IMR-90 (cell line): ENCODE measurements at regions not wholly inside any gene's neighbourhood (a gene's known extent, or its start where the extent isn't known, plus 50 kb on each side); places are given as distances from the start of the nearest gene placed in this dataset.
A peak's percentile ranks its signal among the peaks of the same experiment; 100 is the strongest.

Experiments used
- ATAC-seq: fragments of 200-7000 bp; cut with Tn5 transposase; 2 replicates; pipeline ENCODE4 v1.9.1; 2020; ENCODE audit warnings: low read depth, mild to moderate bottlenecking, moderate library complexity
- BruUV-seq: library from RNA; stranded (reverse); fragments of 400-500 nt; replicated peaks from 2 replicates; lab custom pipeline; 2021; lab: Mats Ljungman, UMichigan
- CTCF ChIA-PET: fragments of 300-600 bp; formaldehyde crosslinking; extraction: SDS; loops from one replicate; lab custom pipeline; 2021; ENCODE audit warnings: antibody characterized with exemption; lab: Yijun Ruan, JAX
- POLR2A ChIA-PET: fragments of 300-600 bp; sonication (Branson Sonifier 250); formaldehyde crosslinking; loops from one replicate; lab custom pipeline; 2022; ENCODE audit warnings: antibody characterized with exemption; ENCODE audit not compliant: unreplicated experiment; lab: Charles Lee
- DNase-seq: peaks from one replicate; pipeline ENCODE4 v3.0.0; 2013
- H2AFZ ChIP-seq: replicated peaks from 2 replicates; pipeline ENCODE3; 2013; ENCODE audit warnings: low read length, mild to moderate bottlenecking; ENCODE audit not compliant: poor library complexity
- H2AK5ac ChIP-seq: 2 replicates; pipeline ENCODE4 v1.6.1; 2013; ENCODE audit warnings: low read depth, low read length, inconsistent platforms
- H2AK9ac ChIP-seq: replicated peaks from 2 replicates; pipeline ENCODE3; 2013; ENCODE audit warnings: mild to moderate bottlenecking, low read depth, low read length, moderate library complexity; ENCODE audit not compliant: poor library complexity
- H2BK120ac ChIP-seq: 2 replicates; pipeline ENCODE4 v1.6.1; 2013; ENCODE audit warnings: low read depth, low read length, inconsistent platforms
- H2BK15ac ChIP-seq: 3 replicates; pipeline ENCODE4 v1.6.1; 2013; ENCODE audit warnings: low read depth, low read length, inconsistent platforms
- H2BK20ac ChIP-seq: 2 replicates; pipeline ENCODE4 v1.6.1; 2013; ENCODE audit warnings: low read depth, mild to moderate bottlenecking, inconsistent platforms, low read length, moderate library complexity
- H2BK5ac ChIP-seq: 2 replicates; pipeline ENCODE4 v1.6.1; 2013; ENCODE audit warnings: mild to moderate bottlenecking, low read depth, low read length, inconsistent platforms; ENCODE audit not compliant: poor library complexity, severe bottlenecking
- H3K14ac ChIP-seq: replicated peaks from 2 replicates; pipeline ENCODE4 v1.6.1; 2013; ENCODE audit warnings: low read depth, low read length, inconsistent platforms
- H3K18ac ChIP-seq: 2 replicates; pipeline ENCODE4 v1.6.1; 2013; ENCODE audit warnings: low read depth, low read length, control low read depth
- H3K23ac ChIP-seq: 2 replicates; pipeline ENCODE4 v1.6.1; 2013; ENCODE audit warnings: low read depth, low read length, inconsistent platforms
- H3K27ac ChIP-seq: 2 replicates; pipeline ENCODE4 v1.5.1; 2013; ENCODE audit warnings: mild to moderate bottlenecking, control low read depth, low read length; ENCODE audit not compliant: insufficient read depth
- H3K27me3 ChIP-seq: 2 replicates; pipeline ENCODE4 v1.6.1; 2013; ENCODE audit warnings: low read length; ENCODE audit not compliant: control insufficient read depth, insufficient read depth
- H3K36me3 ChIP-seq: 2 replicates; pipeline ENCODE4 v1.6.1; 2013; ENCODE audit warnings: low read length, mixed read lengths; ENCODE audit not compliant: control insufficient read depth, insufficient read depth
- H3K4ac ChIP-seq: 2 replicates; pipeline ENCODE4 v1.6.1; 2013; ENCODE audit warnings: low read depth, low read length, inconsistent platforms
- H3K4me1 ChIP-seq: 2 replicates; pipeline ENCODE4 v1.6.1; 2013; ENCODE audit warnings: low read length, mixed read lengths; ENCODE audit not compliant: control insufficient read depth, insufficient read depth
- H3K4me2 ChIP-seq: 2 replicates; pipeline ENCODE4 v1.6.1; 2013; ENCODE audit warnings: low read depth, mild to moderate bottlenecking, control low read depth, low read length, moderate library complexity
- H3K4me3 ChIP-seq: 2 replicates; pipeline ENCODE4 v1.5.1; 2013; ENCODE audit warnings: low read depth, mild to moderate bottlenecking, control low read depth, low read length, moderate library complexity; ENCODE audit not compliant: insufficient read depth
- H3K56ac ChIP-seq: 2 replicates; pipeline ENCODE4 v1.6.1; 2013; ENCODE audit warnings: low read length, inconsistent platforms; ENCODE audit not compliant: insufficient read depth; ENCODE audit errors: extremely low read depth
- H3K79me1 ChIP-seq, 2 experiments: 2 replicates each; pipeline ENCODE4 v1.6.1; 2013; ENCODE audit warnings: low read length in 2 of 2, inconsistent platforms in 1 of 2, low read depth in 1 of 2
- H3K9ac ChIP-seq: 2 replicates; pipeline ENCODE4 v1.6.1; 2013; ENCODE audit warnings: low read depth, low read length, control low read depth
- H3K9me1 ChIP-seq: 2 replicates; pipeline ENCODE4 v1.6.1; 2013; ENCODE audit warnings: low read length, inconsistent platforms; ENCODE audit not compliant: insufficient read depth
- H3K9me3 ChIP-seq: 2 replicates; pipeline ENCODE4 v1.6.1; 2013; ENCODE audit warnings: low read length; ENCODE audit not compliant: control insufficient read depth, insufficient read depth
- H4K20me1 ChIP-seq: 2 replicates; pipeline ENCODE4 v1.6.1; 2013; ENCODE audit warnings: low read length, inconsistent platforms; ENCODE audit not compliant: insufficient read depth
- H4K5ac ChIP-seq: 2 replicates; pipeline ENCODE4 v1.6.1; 2013; ENCODE audit warnings: mild to moderate bottlenecking, low read depth, low read length, control low read depth
- H4K8ac ChIP-seq, 2 experiments: 2 replicates each; pipeline ENCODE4 v1.6.1; 2013; ENCODE audit warnings: low read depth in 2 of 2, low read length in 2 of 2, control low read depth in 1 of 2, inconsistent platforms in 1 of 2
- H4K91ac ChIP-seq: 2 replicates; pipeline ENCODE4 v1.6.1; 2013; ENCODE audit warnings: low read depth, low read length, inconsistent platforms; ENCODE audit not compliant: insufficient read depth
- BHLHE40 ChIP-seq: fragments of 150-350 bp; IDR thresholded peaks from 2 replicates; pipeline ENCODE4 v1.6.1; 2016; ENCODE audit warnings: mild to moderate bottlenecking, low read depth, low read length
- CEBPB ChIP-seq: IDR thresholded peaks from 2 replicates; pipeline ENCODE4 v1.6.1; 2012; ENCODE audit warnings: low read depth, low read length, improper control_type of control experiment
- CHD1 ChIP-seq: IDR thresholded peaks from 2 replicates; pipeline ENCODE4 v1.6.1; 2012; ENCODE audit warnings: low read depth, low read length, improper control_type of control experiment
- FOS ChIP-seq: fragments of 150-350 bp; IDR thresholded peaks from 2 replicates; pipeline ENCODE4 v1.6.1; 2016; ENCODE audit warnings: low read depth, low read length
- MAFK ChIP-seq: IDR thresholded peaks from 2 replicates; pipeline ENCODE4 v1.6.1; 2012; ENCODE audit warnings: low read depth, low read length, improper control_type of control experiment
- MAZ ChIP-seq: IDR thresholded peaks from 2 replicates; pipeline ENCODE4 v1.6.1; 2012; ENCODE audit warnings: low read depth, mild to moderate bottlenecking, low read length, improper control_type of control experiment, moderate library complexity, borderline replicate concordance
- MXI1 ChIP-seq: IDR thresholded peaks from 2 replicates; pipeline ENCODE4 v1.6.1; 2012; ENCODE audit warnings: low read depth, mild to moderate bottlenecking, low read length, moderate library complexity, borderline replicate concordance
- NFE2L2 ChIP-seq: fragments of 150-350 bp; IDR thresholded peaks from 2 replicates; pipeline ENCODE4 v1.6.1; 2016; ENCODE audit warnings: low read depth, mild to moderate bottlenecking, low read length
- POLR2A ChIP-seq: IDR thresholded peaks from 2 replicates; pipeline ENCODE4 v1.6.1; 2012; ENCODE audit warnings: mild to moderate bottlenecking, low read depth, low read length
- RAD21 ChIP-seq: IDR thresholded peaks from 2 replicates; pipeline ENCODE4 v1.6.1; 2012; ENCODE audit warnings: low read length, improper control_type of control experiment
- RCOR1 ChIP-seq: IDR thresholded peaks from 2 replicates; pipeline ENCODE4 v1.6.1; 2012; ENCODE audit warnings: mild to moderate bottlenecking, low read length, improper control_type of control experiment; ENCODE audit not compliant: insufficient replicate concordance
- RFX5 ChIP-seq: IDR thresholded peaks from 2 replicates; pipeline ENCODE4 v1.8.0; 2012; ENCODE audit warnings: low read depth, mild to moderate bottlenecking, low read length, moderate library complexity
- SMC3 ChIP-seq: fragments of 150-350 bp; IDR thresholded peaks from 2 replicates; pipeline ENCODE4 v1.6.1; 2016; ENCODE audit warnings: low read depth, mild to moderate bottlenecking, antibody characterized with exemption, low read length, moderate library complexity
- WGBS, 2 experiments: methylation state at CpG; one replicate each; pipeline versions ENCODE4 v1.1.5 to v1.1.7; 2013; ENCODE audit warnings: missing lambda C conversion rate in 2 of 2; ENCODE audit not compliant: insufficient read length in 1 of 2; ENCODE audit errors: extremely low coverage in 2 of 2; 5-methylcytosine and 5-hydroxymethylcytosine counted together
- dilution Hi-C: fragments of 300-500 bp; cut with HindIII; formaldehyde crosslinking; loops from one replicate; pipeline ENCODE4 v1.14.3; 2018; ENCODE audit warnings: low sequenced_read_pairs; ENCODE audit not compliant: unreplicated experiment
- in situ Hi-C: fragments of 300-500 bp; cut with MboI; formaldehyde crosslinking; loops from 3 replicates; pipeline ENCODE4 v1.14.3; 2019; ENCODE audit warnings: low sequenced_read_pairs, inconsistent platforms, mixed read lengths
- intact Hi-C: fragments of 100-400 bp; cut with micrococcal nuclease; formaldehyde crosslinking; loops from 2 replicates; pipeline ENCODE4 v1.10.0; 2022
- TF ChIP-seq, protein P1 (sequence below): fragments of 150-350 bp; IDR thresholded peaks from 2 replicates; pipeline ENCODE4 v1.6.1; 2017; ENCODE audit warnings: mild to moderate bottlenecking, antibody characterized with exemption, low read length, low read depth
- TF ChIP-seq, protein P2 (sequence below): conservative IDR thresholded peaks from 2 replicates; pipeline ENCODE4 v1.5.1; 2012; ENCODE audit warnings: mild to moderate bottlenecking, low read depth, low read length, improper control_type of control experiment
- TF ChIP-seq, protein P3 (sequence below): fragments of 150-350 bp; IDR thresholded peaks from 2 replicates; pipeline ENCODE4 v1.6.1; 2016; ENCODE audit warnings: low read depth, mild to moderate bottlenecking, low read length, moderate library complexity, borderline replicate concordance

DNA sequence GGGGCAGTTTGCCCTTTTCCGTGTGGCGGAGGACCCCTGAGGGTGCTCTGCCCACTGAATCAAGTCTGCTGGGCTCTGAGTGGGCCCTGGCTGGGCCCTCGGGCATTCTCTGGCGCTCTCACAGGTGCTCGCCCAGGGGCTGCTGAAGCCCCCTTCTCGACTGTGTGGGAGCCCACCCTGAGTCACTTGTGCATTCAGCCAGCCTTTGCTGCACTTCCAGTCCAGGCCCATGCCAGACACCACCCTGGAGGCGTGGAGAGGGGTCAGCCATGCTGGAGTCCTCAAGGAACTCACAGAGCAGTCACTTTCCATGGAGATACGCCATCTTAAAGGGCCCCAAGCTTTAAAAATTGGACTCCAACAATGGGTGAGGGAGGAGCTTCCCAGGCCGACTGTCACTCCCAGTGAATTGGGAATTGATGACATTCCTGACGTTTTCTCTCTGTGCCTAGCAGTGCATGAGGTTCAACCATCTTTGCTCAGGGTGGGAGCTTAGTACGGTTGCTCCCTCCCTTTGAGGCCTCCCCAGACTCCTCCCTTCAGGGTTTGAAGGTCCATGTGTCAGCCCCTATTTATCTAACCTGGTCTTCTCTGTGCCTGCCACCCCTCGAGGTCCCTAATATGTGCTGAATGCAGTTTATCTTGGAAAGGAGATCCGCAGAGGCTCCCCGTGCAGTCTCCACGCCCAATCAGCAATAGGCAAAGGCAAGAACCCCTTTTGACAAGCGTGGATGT lies 71.8 kb upstream of the HS6ST1 start:
- POLR2A ChIA-PET: no interaction called here

More for the DNA sequence above, 71.8 kb upstream of the HS6ST1 start:
- Histone ChIP-seq H3K4me2 (no peak overlapping the region), H3K9me1 (0 out of 2 replicates have a peak, but pooled peaks cover 3% of the 10 kb centered on the region), H2AK9ac (peak overlapping the region; percentile 21), H3K27ac (no peak overlapping the region), H2BK120ac (no peak overlapping the region), H2BK20ac (no peak overlapping the region), H4K5ac (no peak overlapping the region), H3K79me1 (no peaks in the 10 kb centered on the region), H3K4me3 (no peak overlapping the region), H3K4me1 (no peaks in the 10 kb centered on the region), H4K8ac (no peak overlapping the region), H3K18ac (no peak overlapping the region), H3K9me3 (no peaks in the 10 kb centered on the region), H4K20me1 (no peaks in the 10 kb centered on the region), H3K27me3 (no peaks in the 10 kb centered on the region), H3K4ac (no peak overlapping the region), H3K23ac (no peak overlapping the region), H2BK5ac (no peak overlapping the region), H3K14ac (no peak overlapping the region), H2AK5ac (no peak overlapping the region), H2AFZ (no peak overlapping the region), H3K56ac (no peak overlapping the region), H3K9ac (no peak overlapping the region), H4K91ac (no peak overlapping the region), H3K36me3 (no peaks in the 10 kb centered on the region), H2BK15ac (no peak overlapping the region; the same call in 2 of the 3 replicates)
- intact Hi-C loops (no loop called here), in situ Hi-C loops (no loop called here), dilution Hi-C loops (no loop called here)
- no TSS peak for BruUV-seq
- no peak for ATAC-seq
- WGBS, 2 experiments: 90% methylated on average over 6 of the region's 16 CpGs; no CpG with 5 or more reads in 1 of the 2 experiments
- no peak for DNase-seq
- TF ChIP-seq CEBPB: no peak
- no peak for TF ChIP-seq RFX5
- TF ChIP-seq NFE2L2: no peak
- no peak for TF ChIP-seq MAFK
- TF ChIP-seq SMC3: no peak
- TF ChIP-seq FOS: no peak
- no peak for TF ChIP-seq RCOR1
- TF ChIP-seq, protein P1, sequence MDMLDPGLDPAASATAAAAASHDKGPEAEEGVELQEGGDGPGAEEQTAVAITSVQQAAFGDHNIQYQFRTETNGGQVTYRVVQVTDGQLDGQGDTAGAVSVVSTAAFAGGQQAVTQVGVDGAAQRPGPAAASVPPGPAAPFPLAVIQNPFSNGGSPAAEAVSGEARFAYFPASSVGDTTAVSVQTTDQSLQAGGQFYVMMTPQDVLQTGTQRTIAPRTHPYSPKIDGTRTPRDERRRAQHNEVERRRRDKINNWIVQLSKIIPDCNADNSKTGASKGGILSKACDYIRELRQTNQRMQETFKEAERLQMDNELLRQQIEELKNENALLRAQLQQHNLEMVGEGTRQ: no peak
- TF ChIP-seq POLR2A: no peak
- no peak for TF ChIP-seq MAZ
- TF ChIP-seq BHLHE40: no peak
- no peak for TF ChIP-seq CHD1
- no peak for TF ChIP-seq RAD21
- no peak for TF ChIP-seq MXI1
- TF ChIP-seq, protein P2, sequence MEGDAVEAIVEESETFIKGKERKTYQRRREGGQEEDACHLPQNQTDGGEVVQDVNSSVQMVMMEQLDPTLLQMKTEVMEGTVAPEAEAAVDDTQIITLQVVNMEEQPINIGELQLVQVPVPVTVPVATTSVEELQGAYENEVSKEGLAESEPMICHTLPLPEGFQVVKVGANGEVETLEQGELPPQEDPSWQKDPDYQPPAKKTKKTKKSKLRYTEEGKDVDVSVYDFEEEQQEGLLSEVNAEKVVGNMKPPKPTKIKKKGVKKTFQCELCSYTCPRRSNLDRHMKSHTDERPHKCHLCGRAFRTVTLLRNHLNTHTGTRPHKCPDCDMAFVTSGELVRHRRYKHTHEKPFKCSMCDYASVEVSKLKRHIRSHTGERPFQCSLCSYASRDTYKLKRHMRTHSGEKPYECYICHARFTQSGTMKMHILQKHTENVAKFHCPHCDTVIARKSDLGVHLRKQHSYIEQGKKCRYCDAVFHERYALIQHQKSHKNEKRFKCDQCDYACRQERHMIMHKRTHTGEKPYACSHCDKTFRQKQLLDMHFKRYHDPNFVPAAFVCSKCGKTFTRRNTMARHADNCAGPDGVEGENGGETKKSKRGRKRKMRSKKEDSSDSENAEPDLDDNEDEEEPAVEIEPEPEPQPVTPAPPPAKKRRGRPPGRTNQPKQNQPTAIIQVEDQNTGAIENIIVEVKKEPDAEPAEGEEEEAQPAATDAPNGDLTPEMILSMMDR: no peak
- TF ChIP-seq, protein P3, sequence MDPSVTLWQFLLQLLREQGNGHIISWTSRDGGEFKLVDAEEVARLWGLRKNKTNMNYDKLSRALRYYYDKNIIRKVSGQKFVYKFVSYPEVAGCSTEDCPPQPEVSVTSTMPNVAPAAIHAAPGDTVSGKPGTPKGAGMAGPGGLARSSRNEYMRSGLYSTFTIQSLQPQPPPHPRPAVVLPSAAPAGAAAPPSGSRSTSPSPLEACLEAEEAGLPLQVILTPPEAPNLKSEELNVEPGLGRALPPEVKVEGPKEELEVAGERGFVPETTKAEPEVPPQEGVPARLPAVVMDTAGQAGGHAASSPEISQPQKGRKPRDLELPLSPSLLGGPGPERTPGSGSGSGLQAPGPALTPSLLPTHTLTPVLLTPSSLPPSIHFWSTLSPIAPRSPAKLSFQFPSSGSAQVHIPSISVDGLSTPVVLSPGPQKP: no peak
- CTCF ChIA-PET: interaction anchor here (1.0 kb wide), 1 partner anchor 9 kb away, joined by 5 read pairs; no protein-coding TSS in a partner anchor
